ENCODE measurements at regions not wholly inside any gene's neighbourhood (a gene's known extent, or its start where the extent isn't known, plus 50 kb on each side); places are given as distances from the start of the nearest gene placed in this dataset.
A peak's percentile ranks its signal among the peaks of the same experiment; 100 is the strongest.

- 55 to 62% methylated on average over 4 to 9 of the region's 9 CpGs for WGBS, 2 donors
- Histone ChIP-seq H3K9me3 (no peaks in the 10 kb centered on the region), H3K36me3 (ENCODE audit: low read depth, missing control alignments) (no peaks in the 10 kb centered on the region), H3K4me3 (no peak overlapping the region), H3K27ac (no peak overlapping the region), H3K27me3 (no peaks in the 10 kb centered on the region), H3K4me1 (peaks cover 12% of the 10 kb centered on the region)
- intact Hi-C loops (cut with DNase I; ENCODE audit: low total_unique reads) = loop anchor here (10.0 kb wide), 1 partner anchor 85 kb away; the partner anchor contains the start of gene SDC1
- no peak for DNase-seq
- no peak for TF ChIP-seq POLR2A (IDR thresholded peaks at IDR 0.05)
- no peak for TF ChIP-seq CTCF (IDR thresholded peaks at IDR 0.05)
These were observed 85.3 kb downstream of the SDC1 start for GRCh38 chr2:20139407-20140172.

GRCh38 chr2:20138696-20139095, 86.2 kb downstream of the SDC1 start:
- intact Hi-C loops (cut with DNase I; ENCODE audit: low total_unique reads) = loop anchor here (10.0 kb wide), 1 partner anchor 86 kb away; the partner anchor contains the start of gene SDC1
- H3K27ac ChIP-seq = no peak overlapping the region
- no peak for DNase-seq
- no peaks in the 10 kb centered on the region for H3K9me3 ChIP-seq
- no peaks in the 10 kb centered on the region for H3K36me3 ChIP-seq (ENCODE audit: low read depth, missing control alignments)
- H3K27me3 ChIP-seq = no peaks in the 10 kb centered on the region
- no peak overlapping the region for H3K4me3 ChIP-seq
- peaks cover 12% of the 10 kb centered on the region for H3K4me1 ChIP-seq
- no peak for TF ChIP-seq CTCF (IDR thresholded peaks at IDR 0.05)
- no peak for TF ChIP-seq POLR2A (IDR thresholded peaks at IDR 0.05)
- WGBS, 2 donors = 46 to 59% methylated on average over 6 of the region's 6 CpGs

- TF ChIP-seq POLR2A (IDR thresholded peaks at IDR 0.05) = no peak
- no peaks in the 10 kb centered on the region for H3K36me3 ChIP-seq (ENCODE audit: low read depth, missing control alignments)
- no peak for DNase-seq
- no peaks in the 10 kb centered on the region for H3K9me3 ChIP-seq
- no peak overlapping the region for H3K27ac ChIP-seq
- intact Hi-C loops (cut with DNase I; ENCODE audit: low total_unique reads) = loop anchor here (10.0 kb wide), 1 partner anchor 87 kb away; the partner anchor contains the start of gene SDC1
- H3K27me3 ChIP-seq = no peaks in the 10 kb centered on the region
- 90% methylated on average over 8 of the region's 8 CpGs for WGBS, 2 donors
- H3K4me3 ChIP-seq = no peak overlapping the region
- H3K4me1 ChIP-seq = peaks cover 12% of the 10 kb centered on the region
These were observed 86.5 kb upstream of the LAPTM4A start for GRCh38 chr2:20137884-20138283.

GRCh38 chr2:20137131-20137571, 85.7 kb upstream of the LAPTM4A start:
- TF ChIP-seq CTCF (IDR thresholded peaks at IDR 0.05) = no peak
- no peak for TF ChIP-seq POLR2A (IDR thresholded peaks at IDR 0.05)
- Histone ChIP-seq H3K4me1 (peaks cover 12% of the 10 kb centered on the region), H3K9me3 (no peaks in the 10 kb centered on the region), H3K27me3 (no peaks in the 10 kb centered on the region), H3K4me3 (no peak overlapping the region), H3K27ac (no peak overlapping the region), H3K36me3 (ENCODE audit: low read depth, missing control alignments) (no peaks in the 10 kb centered on the region)
- 51 to 76% methylated on average over 8 to 10 of the region's 10 CpGs for WGBS, 2 donors
- DNase-seq = peak; percentile 51
- intact Hi-C loops (cut with DNase I; ENCODE audit: low total_unique reads) = loop anchor here (10.0 kb wide), 1 partner anchor 88 kb away; the partner anchor contains the start of gene SDC1

GRCh38 chr2:20136149-20136548, 84.7 kb upstream of the LAPTM4A start:
- H3K27me3 ChIP-seq = no peaks in the 10 kb centered on the region
- intact Hi-C loops (cut with DNase I; ENCODE audit: low total_unique reads) = loop anchor here (10.0 kb wide), 1 partner anchor 89 kb away; the partner anchor contains the start of gene SDC1
- H3K4me3 ChIP-seq = no peak overlapping the region
- DNase-seq = no peak
- no peak for TF ChIP-seq CTCF (IDR thresholded peaks at IDR 0.05)
- TF ChIP-seq POLR2A (IDR thresholded peaks at IDR 0.05) = no peak
- H3K36me3 ChIP-seq (ENCODE audit: low read depth, missing control alignments) = no peaks in the 10 kb centered on the region
- WGBS, 2 donors = 87% methylated on average over 8 to 10 of the region's 12 CpGs
- H3K4me1 ChIP-seq = peaks cover 12% of the 10 kb centered on the region
- H3K27ac ChIP-seq = no peak overlapping the region
- no peaks in the 10 kb centered on the region for H3K9me3 ChIP-seq

Measured in testis (tissue), 2 donors.